NT2/D1 (cell line): ENCODE measurements at regions not wholly inside any gene's neighbourhood (a gene's known extent, or its start where the extent isn't known, plus 50 kb on each side); places are given as distances from the start of the nearest gene placed in this dataset.
A peak's percentile ranks its signal among the peaks of the same experiment; 100 is the strongest.

Experiments
- DNase-seq: peaks from one replicate; pipeline ENCODE4 v3.0.0-alpha.2; 2011; ENCODE audit warnings: low read depth, low spot score
- H3K27me3 ChIP-seq: 2 replicates; pipeline ENCODE4 v1.6.0; 2011; ENCODE audit warnings: mild to moderate bottlenecking; ENCODE audit not compliant: insufficient read length, insufficient read depth
- H3K36me3 ChIP-seq: 2 replicates; pipeline ENCODE4 v1.6.1; 2011; ENCODE audit warnings: mild to moderate bottlenecking, low read length, mixed read lengths; ENCODE audit not compliant: insufficient read depth, insufficient read length
- H3K4me1 ChIP-seq: 2 replicates; pipeline ENCODE4 v1.5.1; 2011; ENCODE audit not compliant: insufficient read depth, insufficient read length
- H3K4me3 ChIP-seq: 2 replicates; pipeline ENCODE4 v1.5.1; 2011; ENCODE audit warnings: low read depth; ENCODE audit not compliant: insufficient read length
- H3K9ac ChIP-seq: 2 replicates; pipeline ENCODE4 v1.6.0; 2011; ENCODE audit warnings: low read depth; ENCODE audit not compliant: insufficient read length
- H3K9me3 ChIP-seq: 2 replicates; pipeline ENCODE4 v1.5.1; 2011; ENCODE audit warnings: mild to moderate bottlenecking, low read length; ENCODE audit not compliant: insufficient read depth
- SUZ12 ChIP-seq: IDR thresholded peaks from 2 replicates; pipeline ENCODE4 v1.6.1; 2011; ENCODE audit not compliant: insufficient read length, insufficient read depth; ENCODE audit errors: extremely low read depth
- YY1 ChIP-seq: IDR thresholded peaks from 2 replicates; pipeline ENCODE4 v1.6.1; 2011; ENCODE audit not compliant: insufficient read length, insufficient read depth
- ZNF274 ChIP-seq: IDR thresholded peaks from 2 replicates; pipeline ENCODE4 v1.6.1; 2011; ENCODE audit warnings: mild to moderate bottlenecking, low read depth, low read length

DNA sequence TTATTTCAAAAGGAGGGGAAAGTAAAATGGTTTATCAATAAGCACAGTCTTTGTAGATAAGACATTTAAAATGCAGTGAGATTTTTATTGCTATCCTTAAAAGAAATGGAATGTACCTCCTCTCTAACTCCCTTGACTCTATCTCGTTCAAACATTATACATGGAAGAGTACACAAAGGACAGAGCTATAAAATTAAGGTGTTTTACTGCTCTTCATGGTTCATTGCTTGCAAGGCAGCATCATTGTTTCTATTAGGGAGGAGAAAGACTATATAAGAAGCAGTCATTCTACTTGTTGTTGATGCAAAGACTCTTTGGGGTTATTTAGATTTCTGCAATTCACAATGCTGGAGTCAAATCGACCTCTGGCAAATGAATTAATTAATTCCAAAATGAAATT is 380.2 kb upstream of the NDST3 start:
- Histone ChIP-seq H3K4me3 (no peak overlapping the region), H3K9ac (no peak overlapping the region), H3K9me3 (no peaks in the 10 kb centered on the region), H3K36me3 (no peaks in the 10 kb centered on the region), H3K27me3 (no peaks in the 10 kb centered on the region), H3K4me1 (no peaks in the 10 kb centered on the region)
- no peak for DNase-seq
- TF ChIP-seq YY1 (no peak), ZNF274 (no peak), SUZ12 (no peak)

DNA sequence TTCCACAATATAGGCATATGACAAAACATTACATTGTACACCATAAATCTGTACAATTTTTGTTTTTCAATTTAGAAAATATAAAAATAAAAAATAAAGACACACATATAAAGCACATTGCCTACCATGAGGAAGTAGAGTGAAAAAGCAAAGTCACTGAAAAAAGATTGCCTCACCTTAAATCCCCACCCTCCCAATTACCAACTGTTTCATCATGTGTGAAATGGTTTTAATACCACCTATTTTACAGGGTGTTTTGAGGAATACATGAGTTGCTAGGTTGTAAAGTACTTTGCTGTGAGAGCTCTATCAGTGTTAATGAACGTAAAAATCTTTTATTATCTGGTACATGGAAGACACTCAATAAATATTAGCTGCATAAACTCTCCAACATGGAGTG is 373.6 kb upstream of the NDST3 start:
- no peaks in the 10 kb centered on the region for H3K4me1 ChIP-seq
- no peaks in the 10 kb centered on the region for H3K27me3 ChIP-seq
- TF ChIP-seq ZNF274 (no peak), YY1 (no peak), SUZ12 (no peak)
- no peak for DNase-seq
- no peaks in the 10 kb centered on the region for H3K36me3 ChIP-seq
- no peaks in the 10 kb centered on the region for H3K9me3 ChIP-seq
- no peak overlapping the region for H3K9ac ChIP-seq
- no peak overlapping the region for H3K4me3 ChIP-seq

DNA sequence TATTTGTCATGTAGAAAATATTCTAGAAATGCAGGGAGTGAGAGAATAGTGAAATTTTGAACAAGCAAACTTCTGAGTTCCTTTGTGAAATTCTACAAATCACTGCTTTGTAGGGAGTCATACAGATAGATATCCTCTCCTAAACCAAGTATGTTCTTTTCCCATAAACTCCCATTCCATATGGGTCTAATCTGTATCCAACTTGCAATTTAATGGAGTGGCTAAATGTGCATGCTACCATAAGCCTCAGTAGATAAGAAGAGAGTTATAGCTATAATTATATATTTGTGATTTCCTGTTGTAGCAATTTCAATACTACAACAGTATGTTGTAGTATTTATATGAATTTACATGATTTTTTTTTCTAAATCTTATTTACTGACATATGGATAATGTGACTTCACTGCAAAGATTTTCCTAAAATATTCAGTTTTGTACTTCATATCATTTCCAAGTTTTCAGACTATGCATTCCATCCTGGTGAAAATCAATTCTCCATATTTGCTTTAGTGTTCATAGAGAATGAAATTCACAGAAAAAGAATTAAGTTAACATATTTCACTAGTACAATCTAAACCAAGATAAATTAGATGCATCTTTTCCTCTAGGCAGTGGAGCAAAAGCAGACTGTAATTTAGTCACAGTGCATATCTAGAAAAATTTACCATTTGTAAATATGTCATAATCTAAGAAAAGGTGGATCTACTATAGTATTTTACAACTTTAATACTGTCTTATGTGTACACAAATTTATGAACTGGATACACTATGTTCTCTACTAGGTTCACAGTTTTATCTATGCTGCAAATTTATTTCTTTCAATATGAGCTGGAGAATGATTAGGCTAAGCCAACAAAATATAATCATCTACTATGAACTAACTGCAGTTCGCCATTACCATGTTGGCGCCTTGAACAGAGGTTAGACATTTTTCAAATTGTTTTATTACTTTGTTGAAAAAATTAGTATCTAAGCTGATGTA is 372.9 kb upstream of the NDST3 start:
- no peak for DNase-seq
- Histone ChIP-seq H3K36me3 (no peaks in the 10 kb centered on the region), H3K9ac (no peak overlapping the region), H3K4me3 (no peak overlapping the region), H3K4me1 (no peaks in the 10 kb centered on the region), H3K27me3 (no peaks in the 10 kb centered on the region), H3K9me3 (no peaks in the 10 kb centered on the region)
- TF ChIP-seq YY1 (no peak), ZNF274 (no peak), SUZ12 (no peak)

DNA sequence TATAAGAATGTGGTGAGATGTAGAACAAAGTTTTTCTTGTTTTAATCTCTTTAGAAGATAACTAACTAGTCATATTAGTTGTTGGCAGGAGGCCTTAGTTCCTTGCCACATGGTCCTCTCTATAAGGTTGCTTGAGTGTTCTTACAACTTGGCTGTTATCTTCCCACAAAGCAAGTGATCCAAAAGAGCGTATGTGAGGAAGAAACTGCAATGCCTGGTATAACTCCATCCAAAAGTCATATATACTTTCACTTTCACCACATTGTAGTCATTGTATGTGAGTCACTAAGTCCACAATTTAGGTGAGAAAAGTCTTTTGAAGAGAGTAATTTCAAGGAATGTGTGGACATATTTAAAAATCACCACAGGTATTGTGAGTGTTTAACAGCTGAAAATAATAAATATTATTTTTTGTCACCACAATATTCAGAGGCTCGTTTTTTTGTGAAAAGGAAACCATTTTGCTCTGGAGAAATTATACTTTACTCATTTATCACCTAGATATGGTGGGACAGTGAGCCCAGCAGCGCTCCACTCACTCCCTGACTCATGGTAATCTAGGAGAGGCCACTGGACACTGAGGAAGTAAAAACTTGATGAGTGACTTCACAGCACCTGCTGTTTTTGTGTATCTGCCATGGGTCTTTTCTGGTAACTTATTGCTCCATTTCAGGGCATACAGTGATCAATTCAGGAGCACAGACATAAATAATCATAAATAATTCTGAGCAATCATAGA is 369.4 kb upstream of the NDST3 start:
- Histone ChIP-seq H3K27me3 (no peaks in the 10 kb centered on the region), H3K9me3 (no peaks in the 10 kb centered on the region), H3K36me3 (no peaks in the 10 kb centered on the region), H3K4me1 (no peaks in the 10 kb centered on the region), H3K4me3 (no peak overlapping the region), H3K9ac (no peak overlapping the region)
- no peak for DNase-seq
- TF ChIP-seq YY1 (no peak), SUZ12 (no peak), ZNF274 (no peak)

DNA sequence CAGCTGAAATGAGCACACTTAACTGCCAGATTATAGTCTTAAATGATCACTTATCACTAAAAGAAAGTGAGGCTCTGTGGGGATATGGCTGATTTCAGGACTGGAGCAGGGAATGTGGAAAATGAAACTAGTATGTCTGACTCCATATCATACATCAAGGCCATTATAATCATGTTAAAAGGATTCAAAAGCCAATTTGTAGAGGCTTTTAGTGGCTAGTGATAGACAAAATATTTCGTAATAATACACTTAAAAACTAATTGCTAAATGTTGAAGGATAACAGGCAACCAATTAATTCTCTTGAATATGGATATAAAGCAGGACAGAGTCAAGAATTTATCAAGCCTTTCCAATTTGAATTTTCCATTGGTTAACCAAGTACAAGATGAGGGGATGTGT is 358.1 kb upstream of the NDST3 start:
- no peak for DNase-seq
- no peaks in the 10 kb centered on the region for H3K27me3 ChIP-seq
- TF ChIP-seq SUZ12 (no peak), ZNF274 (no peak), YY1 (no peak)
- H3K4me1 ChIP-seq = no peaks in the 10 kb centered on the region
- H3K9ac ChIP-seq = no peak overlapping the region
- no peak overlapping the region for H3K4me3 ChIP-seq
- H3K36me3 ChIP-seq = no peaks in the 10 kb centered on the region
- no peaks in the 10 kb centered on the region for H3K9me3 ChIP-seq

DNA sequence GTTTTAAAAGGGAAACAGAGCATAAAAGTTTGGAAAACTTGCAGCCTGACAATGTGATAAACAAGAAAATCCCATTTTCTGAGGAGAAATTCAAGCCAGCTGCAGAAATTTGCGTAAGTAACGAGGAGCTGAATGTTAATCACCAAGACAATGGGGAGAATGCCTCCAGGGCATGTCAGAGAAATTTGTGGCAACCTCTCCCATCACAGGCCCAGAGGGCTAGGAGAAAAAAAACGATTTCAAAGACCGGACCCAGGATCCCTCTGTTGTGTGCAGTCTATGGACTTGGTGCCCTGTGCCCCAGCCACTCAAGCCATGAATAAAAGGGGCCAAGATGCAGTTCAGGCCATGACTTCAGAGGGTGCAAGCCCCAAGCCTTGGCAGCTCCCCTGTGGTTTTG is 355.4 kb upstream of the NDST3 start:
- TF ChIP-seq YY1 (no peak), SUZ12 (no peak), ZNF274 (no peak)
- no peaks in the 10 kb centered on the region for H3K36me3 ChIP-seq
- no peaks in the 10 kb centered on the region for H3K27me3 ChIP-seq
- H3K4me1 ChIP-seq = no peaks in the 10 kb centered on the region
- DNase-seq = peak; percentile 18
- no peak overlapping the region for H3K4me3 ChIP-seq
- H3K9me3 ChIP-seq = no peaks in the 10 kb centered on the region
- no peak overlapping the region for H3K9ac ChIP-seq
